Type B pancreatic cell (in vitro differentiated cells): ENCODE measurements at regions not wholly inside any gene's neighbourhood (a gene's known extent, or its start where the extent isn't known, plus 50 kb on each side); places are given as distances from the start of the nearest gene placed in this dataset.

Source experiments
- DNase-seq: peaks from one replicate; pipeline ENCODE4 v3.0.0; 2021; ENCODE audit warnings: mixed read lengths; ENCODE audit not compliant: unreplicated experiment; ENCODE audit errors: extremely low spot score
- H3K27ac Mint-ChIP-seq: 2 replicates; pipeline ENCODE4 v1.8.0; 2021; ENCODE audit warnings: mild to moderate bottlenecking, mixed read lengths
- H3K27me3 Mint-ChIP-seq: 2 replicates; pipeline ENCODE4 v1.8.0; 2021; ENCODE audit warnings: mixed read lengths
- H3K36me3 Mint-ChIP-seq: 2 replicates; pipeline ENCODE4 v1.8.0; 2021; ENCODE audit warnings: mixed read lengths
- H3K4me1 Mint-ChIP-seq: one replicate; pipeline ENCODE4 v1.8.0; 2021; ENCODE audit warnings: mixed read lengths; ENCODE audit not compliant: unreplicated experiment
- H3K4me3 Mint-ChIP-seq: 2 replicates; pipeline ENCODE4 v1.8.0; 2021; ENCODE audit warnings: mild to moderate bottlenecking, mixed read lengths
- H3K9me3 Mint-ChIP-seq: 2 replicates; pipeline ENCODE4 v1.8.0; 2021; ENCODE audit warnings: mixed read lengths
- TF ChIP-seq, protein P1 (sequence below): fragments of 200-600 bp; sonication (generic); conservative IDR thresholded peaks from 2 replicates; pipeline ENCODE4 v1.5.0; 2021; ENCODE audit warnings: antibody characterized with exemption, mild to moderate bottlenecking

DNA sequence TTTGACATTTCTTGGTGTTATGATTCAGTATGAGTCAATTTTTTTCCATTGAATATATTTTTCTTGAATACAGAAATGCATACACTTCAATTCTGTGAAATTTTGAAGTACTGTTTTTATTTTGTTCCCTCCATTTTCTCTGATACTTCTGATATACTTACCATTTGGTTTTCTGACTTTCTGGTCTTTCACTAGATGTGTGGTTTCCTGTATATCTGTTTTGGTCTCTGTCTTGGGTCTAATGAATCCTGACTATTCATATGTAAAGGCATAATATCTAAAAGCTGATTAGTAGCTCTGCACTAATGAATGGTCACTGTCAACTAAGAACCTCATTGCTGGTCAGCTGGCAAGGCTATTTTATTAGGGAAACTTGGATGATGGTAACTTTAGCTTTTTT, 345.6 kb downstream of the GRB14 start:
- H3K36me3 Mint-ChIP-seq: no peaks in the 10 kb centered on the region
- TF ChIP-seq, protein P1, sequence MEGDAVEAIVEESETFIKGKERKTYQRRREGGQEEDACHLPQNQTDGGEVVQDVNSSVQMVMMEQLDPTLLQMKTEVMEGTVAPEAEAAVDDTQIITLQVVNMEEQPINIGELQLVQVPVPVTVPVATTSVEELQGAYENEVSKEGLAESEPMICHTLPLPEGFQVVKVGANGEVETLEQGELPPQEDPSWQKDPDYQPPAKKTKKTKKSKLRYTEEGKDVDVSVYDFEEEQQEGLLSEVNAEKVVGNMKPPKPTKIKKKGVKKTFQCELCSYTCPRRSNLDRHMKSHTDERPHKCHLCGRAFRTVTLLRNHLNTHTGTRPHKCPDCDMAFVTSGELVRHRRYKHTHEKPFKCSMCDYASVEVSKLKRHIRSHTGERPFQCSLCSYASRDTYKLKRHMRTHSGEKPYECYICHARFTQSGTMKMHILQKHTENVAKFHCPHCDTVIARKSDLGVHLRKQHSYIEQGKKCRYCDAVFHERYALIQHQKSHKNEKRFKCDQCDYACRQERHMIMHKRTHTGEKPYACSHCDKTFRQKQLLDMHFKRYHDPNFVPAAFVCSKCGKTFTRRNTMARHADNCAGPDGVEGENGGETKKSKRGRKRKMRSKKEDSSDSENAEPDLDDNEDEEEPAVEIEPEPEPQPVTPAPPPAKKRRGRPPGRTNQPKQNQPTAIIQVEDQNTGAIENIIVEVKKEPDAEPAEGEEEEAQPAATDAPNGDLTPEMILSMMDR: no peak

DNA sequence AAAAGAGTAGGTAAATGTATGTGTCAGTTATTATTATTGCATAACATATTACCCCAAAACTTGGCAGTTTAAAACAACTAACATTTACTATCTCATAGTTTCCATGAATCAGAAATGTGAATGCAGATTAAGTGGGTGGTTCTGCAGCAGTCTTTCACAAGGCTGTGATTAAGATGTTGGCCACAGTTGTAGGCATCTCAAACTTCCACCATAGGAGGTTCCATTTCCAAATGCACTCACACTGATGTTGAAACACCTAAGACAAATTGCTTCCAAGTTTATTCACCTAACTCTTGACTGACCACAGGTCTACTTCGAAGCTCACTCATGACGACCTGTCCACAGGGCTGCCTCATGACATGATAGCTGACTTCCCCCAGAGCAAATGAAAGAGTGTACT, 360.8 kb downstream of the GRB14 start:
- TF ChIP-seq, protein P1: no peak
- Mint-ChIP-seq H3K4me1 (no peaks in the 10 kb centered on the region), H3K4me3 (no peak overlapping the region), H3K27ac (no peak overlapping the region), H3K9me3 (no peaks in the 10 kb centered on the region), H3K27me3 (no peaks in the 10 kb centered on the region), H3K36me3 (no peaks in the 10 kb centered on the region)
- no peak for DNase-seq

More for the DNA sequence above, 345.6 kb downstream of the GRB14 start:
- Mint-ChIP-seq H3K27me3 (no peaks in the 10 kb centered on the region), H3K4me1 (no peaks in the 10 kb centered on the region), H3K9me3 (no peaks in the 10 kb centered on the region), H3K27ac (no peak overlapping the region), H3K4me3 (no peak overlapping the region)
- DNase-seq: no peak

DNA sequence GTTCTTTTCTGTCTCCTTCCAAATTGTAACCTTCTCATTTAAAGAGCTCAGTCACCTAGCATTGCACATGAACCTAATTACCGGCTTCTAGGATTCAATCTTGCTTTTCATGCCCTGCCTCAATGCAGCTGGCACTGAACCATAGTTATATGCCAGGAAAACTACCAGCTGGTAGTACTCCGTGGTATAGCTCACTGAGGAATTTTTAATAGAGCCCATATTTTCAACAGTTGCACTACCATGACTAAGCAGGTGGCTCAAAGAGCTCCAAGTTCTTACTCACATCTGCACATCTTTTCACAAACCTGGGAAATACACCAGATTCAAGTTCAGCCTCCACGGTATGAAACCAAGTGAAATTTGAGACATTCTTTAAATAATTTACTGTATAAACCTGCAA, 363.5 kb downstream of the GRB14 start:
- DNase-seq: no peak
- TF ChIP-seq, protein P1: no peak
- Mint-ChIP-seq H3K36me3 (no peaks in the 10 kb centered on the region), H3K4me3 (no peak overlapping the region), H3K27ac (no peak overlapping the region), H3K27me3 (no peaks in the 10 kb centered on the region), H3K4me1 (no peaks in the 10 kb centered on the region), H3K9me3 (no peaks in the 10 kb centered on the region)

DNA sequence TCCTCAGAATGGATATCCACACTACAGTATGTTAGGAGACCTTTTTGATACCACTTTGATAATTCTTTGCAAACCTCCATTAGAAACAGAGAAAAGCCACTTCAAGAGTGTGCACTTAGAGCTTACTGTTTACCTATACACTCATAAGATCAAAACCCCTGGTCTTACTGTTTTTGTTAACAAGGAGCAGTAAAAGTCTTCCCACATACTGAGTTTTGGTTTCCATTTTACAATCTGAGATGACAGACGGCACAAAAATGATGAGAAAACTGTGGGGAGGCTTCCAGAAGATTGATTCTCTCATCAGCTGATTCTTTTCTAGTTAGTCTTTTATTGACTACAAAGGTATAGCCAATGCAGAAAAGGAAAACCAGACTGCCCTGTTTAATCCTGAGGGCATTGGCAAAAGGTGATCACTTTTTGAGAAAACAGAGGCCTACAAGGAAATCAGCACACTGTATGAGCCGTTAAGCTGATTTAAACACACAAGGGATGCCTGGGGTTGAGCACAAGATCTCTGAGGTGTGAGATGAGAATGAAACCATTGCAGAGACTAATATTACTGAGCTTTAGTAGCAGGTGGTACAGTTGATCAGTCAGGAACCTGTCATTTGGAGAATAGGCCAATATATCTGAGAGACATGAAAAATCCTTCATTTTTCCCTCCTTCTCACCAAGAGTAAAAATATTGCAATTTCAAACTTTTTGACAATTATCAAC, 368.6 kb downstream of the GRB14 start:
- no peak overlapping the region for H3K27ac Mint-ChIP-seq
- TF ChIP-seq, protein P1: no peak
- no peaks in the 10 kb centered on the region for H3K4me1 Mint-ChIP-seq
- no peaks in the 10 kb centered on the region for H3K9me3 Mint-ChIP-seq
- no peaks in the 10 kb centered on the region for H3K36me3 Mint-ChIP-seq
- no peaks in the 10 kb centered on the region for H3K27me3 Mint-ChIP-seq
- no peak overlapping the region for H3K4me3 Mint-ChIP-seq
- no peak for DNase-seq

DNA sequence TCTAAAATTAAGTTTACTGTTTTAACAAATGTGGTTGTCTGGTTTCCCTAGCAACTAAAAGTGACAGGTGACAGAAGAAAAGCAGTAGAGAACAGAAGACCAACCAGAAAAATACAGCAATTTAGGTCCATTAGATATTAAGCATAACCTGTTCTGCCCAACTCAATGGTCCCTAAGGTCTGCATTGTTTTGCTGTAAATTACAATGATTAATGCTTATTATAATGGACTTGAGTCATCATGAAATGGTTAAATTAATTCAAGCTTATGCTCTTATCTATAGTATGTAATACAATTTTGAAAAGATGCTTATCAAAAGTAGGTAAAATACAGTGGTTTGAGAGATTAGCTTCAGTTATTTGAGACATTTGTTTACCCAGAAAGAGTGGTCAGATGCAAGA, 378.0 kb downstream of the GRB14 start:
- Mint-ChIP-seq H3K4me3 (no peak overlapping the region), H3K36me3 (no peaks in the 10 kb centered on the region), H3K4me1 (no peaks in the 10 kb centered on the region), H3K27me3 (no peaks in the 10 kb centered on the region), H3K9me3 (no peaks in the 10 kb centered on the region), H3K27ac (no peak overlapping the region)
- DNase-seq: no peak
- TF ChIP-seq, protein P1: no peak
